ENCODE measurements at regions not wholly inside any gene's neighbourhood (a gene's known extent, or its start where the extent isn't known, plus 50 kb on each side); places are given as distances from the start of the nearest gene placed in this dataset.

DNA sequence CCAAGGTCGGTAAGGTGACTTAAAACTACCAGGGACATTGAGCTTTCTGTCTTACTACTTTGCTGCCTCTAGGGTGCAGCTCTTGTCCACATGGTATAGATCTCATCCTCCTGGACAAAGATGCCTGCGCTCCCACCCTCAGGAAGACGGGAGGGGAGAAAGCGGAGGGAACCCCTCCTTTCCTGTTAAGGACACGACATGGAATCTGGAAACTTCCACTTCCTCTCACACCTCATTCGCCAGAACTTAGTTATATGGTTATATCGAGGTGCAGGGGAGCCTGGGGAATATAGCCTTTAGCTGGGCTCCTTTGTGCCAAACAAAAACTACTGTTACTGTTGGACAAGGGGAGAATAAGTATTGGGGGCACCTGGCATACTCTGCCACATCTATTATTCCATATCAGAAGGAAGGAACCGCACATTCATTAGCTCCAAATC lies 224.3 kb upstream of the TSHZ2 start:
- TF ChIP-seq ZNF274 (IDR thresholded peaks at IDR 0.05; ENCODE audit: low read depth, low read length): no peak
- TF ChIP-seq, protein P1, sequence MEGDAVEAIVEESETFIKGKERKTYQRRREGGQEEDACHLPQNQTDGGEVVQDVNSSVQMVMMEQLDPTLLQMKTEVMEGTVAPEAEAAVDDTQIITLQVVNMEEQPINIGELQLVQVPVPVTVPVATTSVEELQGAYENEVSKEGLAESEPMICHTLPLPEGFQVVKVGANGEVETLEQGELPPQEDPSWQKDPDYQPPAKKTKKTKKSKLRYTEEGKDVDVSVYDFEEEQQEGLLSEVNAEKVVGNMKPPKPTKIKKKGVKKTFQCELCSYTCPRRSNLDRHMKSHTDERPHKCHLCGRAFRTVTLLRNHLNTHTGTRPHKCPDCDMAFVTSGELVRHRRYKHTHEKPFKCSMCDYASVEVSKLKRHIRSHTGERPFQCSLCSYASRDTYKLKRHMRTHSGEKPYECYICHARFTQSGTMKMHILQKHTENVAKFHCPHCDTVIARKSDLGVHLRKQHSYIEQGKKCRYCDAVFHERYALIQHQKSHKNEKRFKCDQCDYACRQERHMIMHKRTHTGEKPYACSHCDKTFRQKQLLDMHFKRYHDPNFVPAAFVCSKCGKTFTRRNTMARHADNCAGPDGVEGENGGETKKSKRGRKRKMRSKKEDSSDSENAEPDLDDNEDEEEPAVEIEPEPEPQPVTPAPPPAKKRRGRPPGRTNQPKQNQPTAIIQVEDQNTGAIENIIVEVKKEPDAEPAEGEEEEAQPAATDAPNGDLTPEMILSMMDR (IDR thresholded peaks at IDR 0.05 in 2 of 3, conservative IDR thresholded peaks at IDR 0.05 in 1 of 3; ENCODE audit: borderline replicate concordance in 1 of 3, insufficient read depth in 1 of 3, low read depth in 2 of 3, low read length in 2 of 3): no peak
- TF ChIP-seq, protein P2, sequence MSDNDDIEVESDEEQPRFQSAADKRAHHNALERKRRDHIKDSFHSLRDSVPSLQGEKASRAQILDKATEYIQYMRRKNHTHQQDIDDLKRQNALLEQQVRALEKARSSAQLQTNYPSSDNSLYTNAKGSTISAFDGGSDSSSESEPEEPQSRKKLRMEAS (IDR thresholded peaks at IDR 0.05): no peak
- TF ChIP-seq, protein P3, sequence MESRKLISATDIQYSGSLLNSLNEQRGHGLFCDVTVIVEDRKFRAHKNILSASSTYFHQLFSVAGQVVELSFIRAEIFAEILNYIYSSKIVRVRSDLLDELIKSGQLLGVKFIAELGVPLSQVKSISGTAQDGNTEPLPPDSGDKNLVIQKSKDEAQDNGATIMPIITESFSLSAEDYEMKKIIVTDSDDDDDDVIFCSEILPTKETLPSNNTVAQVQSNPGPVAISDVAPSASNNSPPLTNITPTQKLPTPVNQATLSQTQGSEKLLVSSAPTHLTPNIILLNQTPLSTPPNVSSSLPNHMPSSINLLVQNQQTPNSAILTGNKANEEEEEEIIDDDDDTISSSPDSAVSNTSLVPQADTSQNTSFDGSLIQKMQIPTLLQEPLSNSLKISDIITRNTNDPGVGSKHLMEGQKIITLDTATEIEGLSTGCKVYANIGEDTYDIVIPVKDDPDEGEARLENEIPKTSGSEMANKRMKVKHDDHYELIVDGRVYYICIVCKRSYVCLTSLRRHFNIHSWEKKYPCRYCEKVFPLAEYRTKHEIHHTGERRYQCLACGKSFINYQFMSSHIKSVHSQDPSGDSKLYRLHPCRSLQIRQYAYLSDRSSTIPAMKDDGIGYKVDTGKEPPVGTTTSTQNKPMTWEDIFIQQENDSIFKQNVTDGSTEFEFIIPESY (IDR thresholded peaks at IDR 0.05; ENCODE audit: extremely low read depth, insufficient replicate concordance, low read length): no peak
- TF ChIP-seq JUND (IDR thresholded peaks at IDR 0.05): no peak

All from HCT116 (cell line).